ENCODE measurements at regions not wholly inside any gene's neighbourhood (a gene's known extent, or its start where the extent isn't known, plus 50 kb on each side); places are given as distances from the start of the nearest gene placed in this dataset.

- Mint-ChIP-seq H3K27me3 (no peaks in the 10 kb centered on the region), H3K4me3 (no peak overlapping the region), H3K27ac (no peak overlapping the region), H3K4me1 (no peaks in the 10 kb centered on the region), H3K36me3 (ENCODE audit: low read depth) (no peaks in the 10 kb centered on the region)
- no peak for ATAC-seq
- no peaks in the 10 kb centered on the region for H3K9me3 ChIP-seq (ENCODE audit: control insufficient read depth, low read length, poor library complexity, severe bottlenecking)
- DNase-seq: no peak
These were observed 119.3 kb upstream of the CST7 start for GRCh38 chr20:24829649-24830370.

GRCh38 chr20:24830649-24831048, 118.4 kb upstream of the CST7 start:
- Mint-ChIP-seq H3K27me3 (no peaks in the 10 kb centered on the region), H3K36me3 (ENCODE audit: low read depth) (no peaks in the 10 kb centered on the region), H3K4me1 (no peaks in the 10 kb centered on the region), H3K4me3 (no peak overlapping the region), H3K27ac (no peak overlapping the region)
- DNase-seq (no peak), ATAC-seq (no peak)
- H3K9me3 ChIP-seq (ENCODE audit: control insufficient read depth, low read length, poor library complexity, severe bottlenecking): no peaks in the 10 kb centered on the region

- ATAC-seq (no peak), DNase-seq (no peak)
- H3K9me3 ChIP-seq (ENCODE audit: control insufficient read depth, low read length, poor library complexity, severe bottlenecking): no peaks in the 10 kb centered on the region
- Mint-ChIP-seq H3K27ac (no peak overlapping the region), H3K4me3 (no peak overlapping the region), H3K36me3 (ENCODE audit: low read depth) (no peaks in the 10 kb centered on the region), H3K27me3 (no peaks in the 10 kb centered on the region), H3K4me1 (no peaks in the 10 kb centered on the region)
These were observed 117.8 kb upstream of the CST7 start for GRCh38 chr20:24831232-24831631.

- Mint-ChIP-seq H3K4me3 (no peak overlapping the region), H3K27ac (peak overlapping the region; percentile 34), H3K27me3 (peaks cover 1% of the 10 kb centered on the region), H3K36me3 (ENCODE audit: low read depth) (no peaks in the 10 kb centered on the region), H3K4me1 (no peaks in the 10 kb centered on the region)
- H3K9me3 ChIP-seq (ENCODE audit: control insufficient read depth, low read length, poor library complexity, severe bottlenecking): no peaks in the 10 kb centered on the region
- ATAC-seq: no peak
- no peak for DNase-seq
These were observed 116.6 kb upstream of the CST7 start for GRCh38 chr20:24832518-24832917.

GRCh38 chr20:24833592-24833991, 115.5 kb upstream of the CST7 start:
- H3K4me1 Mint-ChIP-seq: no peaks in the 10 kb centered on the region
- no peak overlapping the region for H3K27ac Mint-ChIP-seq
- no peaks in the 10 kb centered on the region for H3K9me3 ChIP-seq (ENCODE audit: control insufficient read depth, low read length, poor library complexity, severe bottlenecking)
- DNase-seq (no peak), ATAC-seq (no peak)
- H3K27me3 Mint-ChIP-seq: peaks cover 8% of the 10 kb centered on the region
- H3K36me3 Mint-ChIP-seq (ENCODE audit: low read depth): no peaks in the 10 kb centered on the region
- no peak overlapping the region for H3K4me3 Mint-ChIP-seq

GRCh38 chr20:24834310-24834709, 114.8 kb upstream of the CST7 start:
- Mint-ChIP-seq H3K27me3 (peaks cover 14% of the 10 kb centered on the region), H3K4me3 (no peak overlapping the region), H3K4me1 (no peaks in the 10 kb centered on the region), H3K36me3 (ENCODE audit: low read depth) (no peaks in the 10 kb centered on the region), H3K27ac (no peak overlapping the region)
- DNase-seq (no peak), ATAC-seq (no peak)
- H3K9me3 ChIP-seq (ENCODE audit: control insufficient read depth, low read length, poor library complexity, severe bottlenecking): no peaks in the 10 kb centered on the region

GRCh38 chr20:24835195-24835594, 113.9 kb upstream of the CST7 start:
- Mint-ChIP-seq H3K4me3 (no peak overlapping the region), H3K4me1 (no peaks in the 10 kb centered on the region), H3K27ac (no peak overlapping the region), H3K36me3 (ENCODE audit: low read depth) (no peaks in the 10 kb centered on the region), H3K27me3 (peaks cover 22% of the 10 kb centered on the region)
- H3K9me3 ChIP-seq (ENCODE audit: control insufficient read depth, low read length, poor library complexity, severe bottlenecking): no peaks in the 10 kb centered on the region
- no peak for ATAC-seq
- DNase-seq: no peak

GRCh38 chr20:24836041-24836533, 113.0 kb upstream of the CST7 start:
- ATAC-seq (no peak), DNase-seq (no peak)
- Mint-ChIP-seq H3K27ac (no peak overlapping the region), H3K27me3 (peaks cover 25% of the 10 kb centered on the region), H3K4me1 (no peaks in the 10 kb centered on the region), H3K4me3 (no peak overlapping the region), H3K36me3 (ENCODE audit: low read depth) (no peaks in the 10 kb centered on the region)
- no peaks in the 10 kb centered on the region for H3K9me3 ChIP-seq (ENCODE audit: control insufficient read depth, low read length, poor library complexity, severe bottlenecking)

- H3K9me3 ChIP-seq (ENCODE audit: control insufficient read depth, low read length, poor library complexity, severe bottlenecking): no peaks in the 10 kb centered on the region
- no peak overlapping the region for H3K27ac Mint-ChIP-seq
- no peak for DNase-seq
- no peaks in the 10 kb centered on the region for H3K36me3 Mint-ChIP-seq (ENCODE audit: low read depth)
- H3K27me3 Mint-ChIP-seq: peaks cover 25% of the 10 kb centered on the region
- H3K4me3 Mint-ChIP-seq: no peak overlapping the region
- H3K4me1 Mint-ChIP-seq: no peaks in the 10 kb centered on the region
- ATAC-seq: no peak
These were observed 112.3 kb upstream of the CST7 start for GRCh38 chr20:24836661-24837299.

- Mint-ChIP-seq H3K27ac (no peak overlapping the region), H3K4me3 (no peak overlapping the region), H3K27me3 (peaks cover 33% of the 10 kb centered on the region), H3K36me3 (ENCODE audit: low read depth) (no peaks in the 10 kb centered on the region), H3K4me1 (no peaks in the 10 kb centered on the region)
- ATAC-seq (no peak), DNase-seq (no peak)
- H3K9me3 ChIP-seq (ENCODE audit: control insufficient read depth, low read length, poor library complexity, severe bottlenecking): no peaks in the 10 kb centered on the region
These were observed 111.2 kb upstream of the CST7 start for GRCh38 chr20:24837781-24838450.

GRCh38 chr20:24838546-24839535, 110.2 kb upstream of the CST7 start:
- Mint-ChIP-seq H3K4me1 (no peaks in the 10 kb centered on the region), H3K36me3 (ENCODE audit: low read depth) (no peaks in the 10 kb centered on the region), H3K27me3 (peaks cover 35% of the 10 kb centered on the region), H3K27ac (no peak overlapping the region), H3K4me3 (no peak overlapping the region)
- no peak for ATAC-seq
- DNase-seq: no peak
- H3K9me3 ChIP-seq (ENCODE audit: control insufficient read depth, low read length, poor library complexity, severe bottlenecking): no peaks in the 10 kb centered on the region

- H3K4me1 Mint-ChIP-seq: no peaks in the 10 kb centered on the region
These were observed 108.9 kb upstream of the CST7 start for GRCh38 chr20:24840121-24840713.

More at GRCh38 chr20:24840121-24840713, 108.9 kb upstream of the CST7 start:
- Mint-ChIP-seq H3K4me3 (no peak overlapping the region), H3K27ac (no peak overlapping the region), H3K36me3 (ENCODE audit: low read depth) (no peaks in the 10 kb centered on the region), H3K27me3 (peaks cover 35% of the 10 kb centered on the region)
- ATAC-seq (no peak), DNase-seq (no peak)
- no peaks in the 10 kb centered on the region for H3K9me3 ChIP-seq (ENCODE audit: control insufficient read depth, low read length, poor library complexity, severe bottlenecking)
